ENCODE measurements at regions not wholly inside any gene's neighbourhood (a gene's known extent, or its start where the extent isn't known, plus 50 kb on each side); places are given as distances from the start of the nearest gene placed in this dataset.
"Not testable (repeated sequence)": the region's sequence is repeated elsewhere in the genome, so short reads cannot be mapped to it uniquely, and the experiment has no call there.

DNA sequence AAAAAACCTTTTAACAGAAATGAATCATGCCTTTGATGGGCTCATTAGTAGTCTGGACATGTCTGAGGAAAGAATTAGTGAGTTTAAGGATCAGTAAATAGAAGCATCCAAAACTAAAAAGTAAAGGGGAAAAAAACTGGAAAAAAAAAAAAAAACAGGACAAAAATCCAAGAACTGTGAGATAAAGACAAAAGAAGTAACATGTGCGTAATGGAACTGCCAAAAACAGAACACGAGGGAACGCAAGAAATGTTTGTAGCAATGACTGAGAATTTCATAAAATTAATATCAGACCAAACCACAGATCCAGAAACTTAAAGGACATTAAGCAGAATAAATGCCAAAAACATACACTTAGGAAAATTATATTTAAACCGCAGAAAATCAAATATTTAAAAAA, 77.4 kb downstream of the MS4A13 start:
- DNase-seq (no peak), ATAC-seq (ENCODE audit: low read depth in 2 of 2) (no peak)
- peaks cover 8 to 29% (median 17%) of the 10 kb centered on the region in 7 donors for H3K9me3 Mint-ChIP-seq
- H3K27me3 Mint-ChIP-seq = no peaks in the 10 kb centered on the region
- H3K36me3 Mint-ChIP-seq = peaks cover 13 to 20% of the 10 kb centered on the region in 2 donors
- no peak overlapping the region for H3K4me3 Mint-ChIP-seq
- peak overlapping the region in 1 of 6 donors; percentile 65 for H3K27ac Mint-ChIP-seq
- H3K4me1 Mint-ChIP-seq = peaks cover 0 to 21% (median 9%) of the 10 kb centered on the region in 3 donors

- ATAC-seq (ENCODE audit: low read depth in 2 of 2) (no peak), DNase-seq (no peak)
- peaks cover 13 to 21% of the 10 kb centered on the region in 2 donors for H3K36me3 Mint-ChIP-seq
- H3K9me3 Mint-ChIP-seq = peaks cover 9 to 32% (median 19%) of the 10 kb centered on the region in 7 donors
- H3K27ac Mint-ChIP-seq = peak overlapping the region in 1 of 6 donors; percentile 7
- H3K4me3 Mint-ChIP-seq = peak overlapping the region in 1 of 8 donors; percentile 10
- peaks cover 0 to 21% (median 9%) of the 10 kb centered on the region in 3 donors for H3K4me1 Mint-ChIP-seq
- H3K27me3 Mint-ChIP-seq = no peaks in the 10 kb centered on the region
These were observed 79.9 kb downstream of the MS4A13 start for GRCh38 chr11:60594998-60595642.

- Mint-ChIP-seq H3K9me3 (no peaks in the 10 kb centered on the region), H3K27me3 (no peaks in the 10 kb centered on the region), H3K4me3 (no peak overlapping the region), H3K27ac (no peak overlapping the region), H3K4me1 (no peaks in the 10 kb centered on the region), H3K36me3 (no peaks in the 10 kb centered on the region)
- ATAC-seq (ENCODE audit: low read depth in 2 of 2) (no peak), DNase-seq (no peak)
These were observed 91.9 kb upstream of the MS4A8 start for GRCh38 chr11:60607483-60607882.

DNA sequence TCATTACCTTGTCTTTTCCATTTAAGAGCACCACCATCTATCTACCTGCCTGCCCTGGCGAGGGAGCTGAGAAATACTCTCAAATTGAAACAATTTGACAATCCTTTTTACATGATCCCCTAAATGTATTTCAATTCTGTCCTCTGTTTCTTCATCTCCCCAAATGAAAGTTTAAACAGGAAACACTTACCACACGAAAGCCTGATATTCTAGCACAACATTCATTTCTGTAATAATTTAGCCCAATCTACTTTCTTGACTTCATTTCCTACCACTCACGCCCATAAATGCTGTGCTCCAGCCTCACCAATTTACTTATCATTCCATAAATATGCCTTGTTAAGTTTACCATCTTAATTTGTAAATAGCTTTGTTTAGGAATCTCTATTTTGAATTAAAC, 89.8 kb upstream of the MS4A8 start:
- Mint-ChIP-seq H3K9me3 (no peaks in the 10 kb centered on the region), H3K4me1 (no peaks in the 10 kb centered on the region), H3K36me3 (no peaks in the 10 kb centered on the region), H3K27me3 (no peaks in the 10 kb centered on the region), H3K4me3 (no peak overlapping the region), H3K27ac (no peak overlapping the region)
- ATAC-seq (ENCODE audit: low read depth in 2 of 2) (no peak), DNase-seq (no peak)

GRCh38 chr11:60610702-60611101, 88.7 kb upstream of the MS4A8 start:
- Mint-ChIP-seq H3K4me3 (no peak overlapping the region), H3K27ac (peak overlapping the region in 1 of 6 donors; percentile 49), H3K27me3 (no peaks in the 10 kb centered on the region), H3K4me1 (no peaks in the 10 kb centered on the region), H3K36me3 (no peaks in the 10 kb centered on the region), H3K9me3 (no peaks in the 10 kb centered on the region)
- DNase-seq = no peak
- ATAC-seq (ENCODE audit: low read depth in 2 of 2) = no peak

GRCh38 chr11:60615497-60615896, 83.9 kb upstream of the MS4A8 start:
- no peaks in the 10 kb centered on the region for H3K36me3 Mint-ChIP-seq
- DNase-seq (no peak), ATAC-seq (ENCODE audit: low read depth in 2 of 2) (no peak)
- H3K4me1 Mint-ChIP-seq = peaks cover 9% of the 10 kb centered on the region in 3 donors
- no peaks in the 10 kb centered on the region for H3K9me3 Mint-ChIP-seq
- H3K4me3 Mint-ChIP-seq = no peak overlapping the region
- no peaks in the 10 kb centered on the region for H3K27me3 Mint-ChIP-seq
- no peak overlapping the region for H3K27ac Mint-ChIP-seq

GRCh38 chr11:60621940-60622339, 77.5 kb upstream of the MS4A8 start:
- DNase-seq; H3K27ac Mint-ChIP-seq; ATAC-seq (ENCODE audit: low read depth in 2 of 2); H3K36me3 Mint-ChIP-seq; H3K27me3 Mint-ChIP-seq; H3K4me3 Mint-ChIP-seq: not testable (repeated sequence)
- Mint-ChIP-seq H3K9me3 (peaks cover 0 to 11% (median 4%) of the 10 kb centered on the region in 7 donors), H3K4me1 (peaks cover 10 to 15% (median 13%) of the 10 kb centered on the region in 3 donors)

DNA sequence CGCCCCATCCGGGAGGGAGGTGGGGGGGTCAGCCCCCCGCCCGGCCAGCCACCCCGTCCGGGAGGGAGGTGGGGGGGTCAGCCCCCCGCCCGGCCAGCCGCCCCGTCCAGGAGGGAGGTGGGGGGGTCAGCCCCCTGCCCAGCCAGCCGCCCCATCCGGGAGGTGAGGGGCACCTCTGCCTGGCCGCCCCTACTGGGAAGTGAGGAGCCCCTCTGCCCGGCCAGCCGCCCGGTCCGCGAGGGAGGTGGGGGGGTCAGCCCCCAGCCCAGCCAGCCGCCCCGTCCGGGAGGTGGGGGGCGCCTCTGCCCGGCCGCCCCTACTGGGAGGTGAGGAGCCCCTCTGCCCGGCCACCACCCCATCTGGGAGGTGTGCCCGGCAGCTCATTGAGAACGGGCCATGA, 76.6 kb upstream of the MS4A8 start:
- H3K4me1 Mint-ChIP-seq = peaks cover 10 to 15% (median 13%) of the 10 kb centered on the region in 3 donors
- not testable (repeated sequence) for ATAC-seq (ENCODE audit: low read depth in 2 of 2); H3K27me3 Mint-ChIP-seq; DNase-seq; H3K4me3 Mint-ChIP-seq; H3K27ac Mint-ChIP-seq; H3K36me3 Mint-ChIP-seq
- peaks cover 0 to 11% (median 4%) of the 10 kb centered on the region in 7 donors for H3K9me3 Mint-ChIP-seq

GRCh38 chr11:60625262-60625661, 74.2 kb upstream of the MS4A8 start:
- H3K36me3 Mint-ChIP-seq = peaks cover 4 to 8% of the 10 kb centered on the region in 2 donors
- peaks cover 0 to 11% (median 4%) of the 10 kb centered on the region in 7 donors for H3K9me3 Mint-ChIP-seq
- ATAC-seq (ENCODE audit: low read depth in 2 of 2) (no peak), DNase-seq (no peak)
- H3K4me3 Mint-ChIP-seq = no peak overlapping the region
- H3K27me3 Mint-ChIP-seq = no peaks in the 10 kb centered on the region
- peaks cover 1 to 6% (median 4%) of the 10 kb centered on the region in 3 donors for H3K4me1 Mint-ChIP-seq
- no peak overlapping the region for H3K27ac Mint-ChIP-seq

DNA sequence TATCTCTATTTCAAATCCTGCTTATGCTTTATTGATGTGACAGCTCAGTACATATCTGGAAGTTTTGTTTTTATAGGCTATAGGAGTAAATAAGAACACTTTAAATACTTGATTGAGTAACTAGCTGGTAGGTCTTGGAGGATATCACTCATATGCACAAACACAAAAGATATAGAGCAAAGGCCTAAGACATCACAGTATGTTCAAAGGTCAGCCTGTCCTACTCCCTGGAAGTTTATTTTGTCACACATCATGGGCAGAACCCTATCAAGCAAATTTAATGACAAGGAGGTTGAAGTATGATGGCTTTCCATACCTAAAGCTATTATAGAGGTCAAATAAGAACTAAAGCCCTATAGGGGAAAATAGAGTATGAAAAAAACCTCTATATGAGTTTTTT, 70.0 kb upstream of the MS4A8 start:
- ATAC-seq (ENCODE audit: low read depth in 2 of 2) = no peak
- no peak overlapping the region for H3K27ac Mint-ChIP-seq
- no peak overlapping the region for H3K4me3 Mint-ChIP-seq
- no peaks in the 10 kb centered on the region for H3K36me3 Mint-ChIP-seq
- peaks cover 0 to 3% (median under 1%) of the 10 kb centered on the region in 7 donors for H3K9me3 Mint-ChIP-seq
- no peak for DNase-seq
- H3K27me3 Mint-ChIP-seq = no peaks in the 10 kb centered on the region
- H3K4me1 Mint-ChIP-seq = peaks cover 37 to 39% (median 39%) of the 10 kb centered on the region in 3 donors

GRCh38 chr11:60631944-60632343, 67.5 kb upstream of the MS4A8 start:
- H3K4me3 Mint-ChIP-seq = peak overlapping the region in 6 of 8 donors; percentile 2 to 70 (median 48)
- ATAC-seq (ENCODE audit: low read depth in 2 of 2) = no peak
- H3K27ac Mint-ChIP-seq = peak overlapping the region in 3 of 6 donors; percentile 19 to 83 (median 47)
- peaks cover 0 to 6% (median 0%) of the 10 kb centered on the region in 3 donors for H3K27me3 Mint-ChIP-seq
- no peaks in the 10 kb centered on the region for H3K36me3 Mint-ChIP-seq
- DNase-seq = no peak
- H3K9me3 Mint-ChIP-seq = peaks cover 0 to 5% (median 1%) of the 10 kb centered on the region in 7 donors
- H3K4me1 Mint-ChIP-seq = peaks cover 34 to 39% (median 35%) of the 10 kb centered on the region in 3 donors

GRCh38 chr11:60633645-60634044, 65.8 kb upstream of the MS4A8 start:
- Mint-ChIP-seq H3K4me3 (peak overlapping the region in 5 of 8 donors; percentile 20 to 70 (median 41)), H3K27ac (peak overlapping the region; percentile 40 to 96 (median 85)), H3K4me1 (peaks cover 34 to 39% (median 35%) of the 10 kb centered on the region in 3 donors), H3K9me3 (peaks cover 0 to 5% (median 1%) of the 10 kb centered on the region in 7 donors), H3K36me3 (no peaks in the 10 kb centered on the region), H3K27me3 (peaks cover 0 to 8% (median 6%) of the 10 kb centered on the region in 3 donors)
- ATAC-seq (ENCODE audit: low read depth in 2 of 2) = peak; percentile 94 to 97
- DNase-seq = peak; percentile 59

- Mint-ChIP-seq H3K9me3 (peaks cover 0 to 5% (median 1%) of the 10 kb centered on the region in 7 donors), H3K27me3 (peaks cover 0 to 8% (median 6%) of the 10 kb centered on the region in 3 donors), H3K36me3 (no peaks in the 10 kb centered on the region), H3K4me1 (peaks cover 34 to 39% (median 35%) of the 10 kb centered on the region in 3 donors), H3K27ac (peak overlapping the region in 5 of 6 donors; percentile 40 to 96 (median 85)), H3K4me3 (peak overlapping the region in 5 of 8 donors; percentile 22 to 69 (median 33))
- peak; percentile 36 for DNase-seq
- ATAC-seq (ENCODE audit: low read depth in 2 of 2) = peak; percentile 37 to 43
These were observed 65.3 kb upstream of the MS4A8 start for GRCh38 chr11:60634126-60634525.

DNA sequence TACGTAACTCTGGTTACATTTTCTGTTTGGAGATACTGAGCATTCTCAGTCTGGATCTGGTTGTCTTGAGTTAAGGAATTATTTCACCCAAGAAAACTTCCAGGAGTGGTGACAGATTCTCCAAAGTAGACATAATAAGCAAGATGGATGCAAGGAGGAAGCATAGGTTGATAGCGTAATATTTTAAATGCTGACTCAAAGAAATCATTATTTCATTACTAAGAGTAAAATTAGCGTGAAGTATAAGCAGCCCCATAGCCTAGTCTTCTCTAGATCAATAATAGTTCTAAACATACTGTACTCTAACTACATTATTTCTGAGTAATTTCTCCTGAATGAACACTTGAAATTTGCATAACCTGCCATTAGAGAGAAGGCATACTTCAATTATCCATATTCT, 57.5 kb upstream of the MS4A8 start:
- Mint-ChIP-seq H3K36me3 (peaks cover 0 to 9% of the 10 kb centered on the region in 2 donors), H3K4me3 (no peak overlapping the region), H3K4me1 (no peaks in the 10 kb centered on the region), H3K9me3 (peaks cover 9 to 28% (median 15%) of the 10 kb centered on the region in 7 donors), H3K27ac (no peak overlapping the region), H3K27me3 (peaks cover 0 to 29% (median 0%) of the 10 kb centered on the region in 3 donors)
- DNase-seq = no peak
- ATAC-seq (ENCODE audit: low read depth in 2 of 2) = no peak

Measured in naive B cell (primary cell).